Thyroid gland (tissue), 4 donors: ENCODE measurements at regions not wholly inside any gene's neighbourhood (a gene's known extent, or its start where the extent isn't known, plus 50 kb on each side); places are given as distances from the start of the nearest gene placed in this dataset.

Experiments used
- POLR2A ChIP-seq, 2 donors: fragments of 450-650 bp; IDR thresholded peaks; one replicate each; pipeline ENCODE4 v1.6.1; 2017; ENCODE audit warnings: antibody characterized with exemption in 2 of 2, mild to moderate bottlenecking in 2 of 2, moderate library complexity in 1 of 2
- TF ChIP-seq, protein P1 (sequence below), 6 experiments: fragments of 200-600 bp in 3 of 6; fragments of 450-650 bp in 3 of 6; sonication (generic) in 3 of 6; IDR thresholded peaks; one replicate each; pipeline ENCODE4 v1.5.1; 2016 to 2019; ENCODE audit warnings: antibody characterized with exemption in 6 of 6, mild to moderate bottlenecking in 2 of 6, inconsistent platforms in 1 of 6, moderate library complexity in 1 of 6

DNA sequence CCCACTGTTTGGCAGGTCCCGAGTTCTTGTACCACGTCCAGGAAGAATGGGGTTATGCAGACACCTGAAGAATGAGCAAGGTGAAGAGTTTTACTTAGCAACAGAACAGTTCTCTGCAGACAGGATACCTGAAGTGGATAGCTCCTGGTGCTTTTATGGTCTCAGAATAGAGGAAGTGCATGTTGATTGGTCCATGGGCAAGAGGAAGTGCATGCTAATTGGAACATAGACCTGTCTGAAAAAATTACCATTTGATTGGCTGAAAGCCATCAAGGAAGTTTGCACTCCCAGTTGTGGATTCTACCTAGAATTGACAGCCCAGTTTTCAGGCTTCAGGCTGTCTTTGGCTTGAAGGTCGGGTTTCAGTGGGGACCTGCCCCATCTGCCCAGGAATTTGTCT is 887.5 kb downstream of the FAT4 start:
- TF ChIP-seq POLR2A (IDR thresholded peaks at IDR 0.05), result no peak
- TF ChIP-seq, protein P1, sequence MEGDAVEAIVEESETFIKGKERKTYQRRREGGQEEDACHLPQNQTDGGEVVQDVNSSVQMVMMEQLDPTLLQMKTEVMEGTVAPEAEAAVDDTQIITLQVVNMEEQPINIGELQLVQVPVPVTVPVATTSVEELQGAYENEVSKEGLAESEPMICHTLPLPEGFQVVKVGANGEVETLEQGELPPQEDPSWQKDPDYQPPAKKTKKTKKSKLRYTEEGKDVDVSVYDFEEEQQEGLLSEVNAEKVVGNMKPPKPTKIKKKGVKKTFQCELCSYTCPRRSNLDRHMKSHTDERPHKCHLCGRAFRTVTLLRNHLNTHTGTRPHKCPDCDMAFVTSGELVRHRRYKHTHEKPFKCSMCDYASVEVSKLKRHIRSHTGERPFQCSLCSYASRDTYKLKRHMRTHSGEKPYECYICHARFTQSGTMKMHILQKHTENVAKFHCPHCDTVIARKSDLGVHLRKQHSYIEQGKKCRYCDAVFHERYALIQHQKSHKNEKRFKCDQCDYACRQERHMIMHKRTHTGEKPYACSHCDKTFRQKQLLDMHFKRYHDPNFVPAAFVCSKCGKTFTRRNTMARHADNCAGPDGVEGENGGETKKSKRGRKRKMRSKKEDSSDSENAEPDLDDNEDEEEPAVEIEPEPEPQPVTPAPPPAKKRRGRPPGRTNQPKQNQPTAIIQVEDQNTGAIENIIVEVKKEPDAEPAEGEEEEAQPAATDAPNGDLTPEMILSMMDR (IDR thresholded peaks at IDR 0.05), result no peak
